ENCODE measurements at regions not wholly inside any gene's neighbourhood (a gene's known extent, or its start where the extent isn't known, plus 50 kb on each side); places are given as distances from the start of the nearest gene placed in this dataset.

- TF ChIP-seq CTCF (IDR thresholded peaks at IDR 0.05; ENCODE audit: low read length) (no peak), EZH2 (IDR thresholded peaks at IDR 0.05; ENCODE audit: borderline replicate concordance, low read length) (no peak)
Observed at GRCh38 chr11:45470794-45471167, 184.6 kb upstream of the SYT13 start.
